Stimulated activated CD4-positive, alpha-beta T cell treated with anti-CD3 and anti-CD28 coated beads, Interleukin-1b, Interleukin-23, amount 100 ng/mL, for 4 hours (primary cell): ENCODE measurements at regions not wholly inside any gene's neighbourhood (a gene's known extent, or its start where the extent isn't known, plus 50 kb on each side); places are given as distances from the start of the nearest gene placed in this dataset.

ENCODE experiments used
- DNase-seq, 2 donors: peaks; one replicate each; pipeline ENCODE4 v3.0.0-alpha.2; 2020; ENCODE audit warnings: low read depth in 2 of 2

- DNase-seq, result no peak
Measured at GRCh38 chr2:16818203-16818556, 152.5 kb upstream of the CYRIA start.

- no peak for DNase-seq
Measured at GRCh38 chr2:16817305-16818202, 151.9 kb upstream of the CYRIA start.

- DNase-seq, result no peak
Measured at GRCh38 chr2:16816522-16816921, 150.9 kb upstream of the CYRIA start.

GRCh38 chr2:16816016-16816415, 150.4 kb upstream of the CYRIA start:
- no peak for DNase-seq

- DNase-seq, result no peak
Measured at GRCh38 chr2:16813593-16813992, 148.0 kb upstream of the CYRIA start.

- no peak for DNase-seq
Measured at GRCh38 chr2:16798472-16798871, 132.8 kb upstream of the CYRIA start.

GRCh38 chr2:16791496-16791895, 125.9 kb upstream of the CYRIA start:
- no peak for DNase-seq

GRCh38 chr2:16785149-16785548, 119.5 kb upstream of the CYRIA start:
- DNase-seq, result no peak

GRCh38 chr2:16784652-16785051, 119.0 kb upstream of the CYRIA start:
- DNase-seq, result no peak

- DNase-seq, result no peak
Measured at GRCh38 chr2:16777123-16777870, 111.7 kb upstream of the CYRIA start.

GRCh38 chr2:16775899-16776231, 110.2 kb upstream of the CYRIA start:
- no peak for DNase-seq

- no peak for DNase-seq
Measured at GRCh38 chr2:16774980-16775898, 109.6 kb upstream of the CYRIA start.

- DNase-seq, result no peak
Measured at GRCh38 chr2:16774091-16774490, 108.5 kb upstream of the CYRIA start.

GRCh38 chr2:16773080-16773713, 107.6 kb upstream of the CYRIA start:
- DNase-seq, result no peak

- DNase-seq, result no peak
Measured at GRCh38 chr2:16767789-16768476, 102.3 kb upstream of the CYRIA start.

GRCh38 chr2:16765356-16765755, 99.7 kb upstream of the CYRIA start:
- DNase-seq, result no peak

GRCh38 chr2:16764487-16764886, 98.9 kb upstream of the CYRIA start:
- DNase-seq, result no peak

- no peak for DNase-seq
Measured at GRCh38 chr2:16763493-16763899, 97.9 kb upstream of the CYRIA start.

- no peak for DNase-seq
Measured at GRCh38 chr2:16763056-16763455, 97.4 kb upstream of the CYRIA start.

- DNase-seq, result no peak
Measured at GRCh38 chr2:16760426-16760825, 94.8 kb upstream of the CYRIA start.
